ENCODE measurements at regions not wholly inside any gene's neighbourhood (a gene's known extent, or its start where the extent isn't known, plus 50 kb on each side); places are given as distances from the start of the nearest gene placed in this dataset.

GRCh38 chr2:8046849-8047248, 635.0 kb upstream of the ID2 start:
- no peak overlapping the region for H3K18ac ChIP-seq (ENCODE audit: low read depth in 1 of 2, low read length in 2 of 2)
- no peak overlapping the region for H2BK120ac ChIP-seq (ENCODE audit: low read depth, low read length)
- H4K91ac ChIP-seq (ENCODE audit: low read length): no peak overlapping the region
- no peak overlapping the region for H3K4me2 ChIP-seq (ENCODE audit: low read length, poor library complexity, severe bottlenecking)
- H3K9ac ChIP-seq (ENCODE audit: low read length): no peak overlapping the region
- no peak overlapping the region for H3K27ac ChIP-seq (ENCODE audit: low read length, poor library complexity, severe bottlenecking)
- H3K79me1 ChIP-seq (replicated peaks; ENCODE audit: low read length, poor library complexity, severe bottlenecking): no peaks in the 10 kb centered on the region
- H2BK12ac ChIP-seq (ENCODE audit: low read length in 2 of 2): no peak overlapping the region
- no peak overlapping the region for H3K14ac ChIP-seq (ENCODE audit: low read length in 2 of 2)
- H3K4ac ChIP-seq (ENCODE audit: low read depth in 1 of 2, low read length in 2 of 2): no peak overlapping the region
- H3K36me3 ChIP-seq (ENCODE audit: control insufficient read depth in 1 of 2, insufficient read depth in 2 of 2, low read depth in 1 of 2, low read length in 2 of 2): no peaks in the 10 kb centered on the region
- H2AK5ac ChIP-seq (ENCODE audit: low read length, severe bottlenecking): no peak overlapping the region
- H3K4me3 ChIP-seq (ENCODE audit: insufficient read depth in 1 of 2, low read depth in 1 of 2, low read length in 2 of 2): no peak overlapping the region
- 89% methylated on average over 1 of the region's 5 CpGs for WGBS
- no peaks in the 10 kb centered on the region for H3K27me3 ChIP-seq (ENCODE audit: control insufficient read depth in 1 of 2, insufficient read depth in 1 of 2, low read length in 2 of 2)
- H4K8ac ChIP-seq (ENCODE audit: low read length): no peak overlapping the region
- DNase-seq: no peak
- H3K4me1 ChIP-seq (ENCODE audit: control insufficient read depth, insufficient read depth, low read depth, low read length): no peaks in the 10 kb centered on the region
- peaks cover 6% of the 10 kb centered on the region for H3K9me3 ChIP-seq (ENCODE audit: control insufficient read depth, low read length)
- H2BK15ac ChIP-seq (ENCODE audit: low read depth, poor library complexity, severe bottlenecking): no peak overlapping the region
- H2AFZ ChIP-seq (ENCODE audit: low read depth, low read length): no peak overlapping the region
- H3K23ac ChIP-seq (ENCODE audit: low read length in 2 of 2): no peak overlapping the region
- no peak overlapping the region for H2BK5ac ChIP-seq (ENCODE audit: low read depth, low read length, poor library complexity, severe bottlenecking)

DNA sequence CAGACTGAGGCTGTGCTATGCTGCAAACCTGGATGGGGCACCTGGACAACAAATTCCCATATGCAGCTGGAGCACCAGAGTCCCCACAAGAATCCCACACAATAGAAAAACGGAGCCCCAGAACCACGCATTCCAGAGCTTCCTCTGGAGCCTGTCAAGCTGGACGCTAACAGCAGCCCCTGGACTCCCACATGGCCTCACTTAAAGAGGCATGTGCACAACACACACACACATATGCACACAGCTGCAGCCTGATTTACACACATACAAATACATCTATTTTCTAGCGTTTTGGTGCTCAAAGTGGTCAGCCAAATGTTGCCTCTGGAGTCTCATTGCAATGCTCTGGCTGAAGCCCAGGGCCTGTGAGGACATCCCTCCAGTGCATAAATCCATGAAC, 632.7 kb upstream of the ID2 start:
- Histone ChIP-seq H2BK15ac (ENCODE audit: low read depth, poor library complexity, severe bottlenecking) (no peak overlapping the region), H3K4me2 (ENCODE audit: low read length, poor library complexity, severe bottlenecking) (no peak overlapping the region), H3K14ac (ENCODE audit: low read length in 2 of 2) (no peak overlapping the region), H2BK5ac (ENCODE audit: low read depth, low read length, poor library complexity, severe bottlenecking) (no peak overlapping the region), H3K4ac (ENCODE audit: low read depth in 1 of 2, low read length in 2 of 2) (no peak overlapping the region), H3K4me1 (ENCODE audit: control insufficient read depth, insufficient read depth, low read depth, low read length) (no peaks in the 10 kb centered on the region), H3K9ac (ENCODE audit: low read length) (no peak overlapping the region), H3K9me3 (ENCODE audit: control insufficient read depth, low read length) (no peaks in the 10 kb centered on the region), H2BK12ac (ENCODE audit: low read length in 2 of 2) (no peak overlapping the region), H3K23ac (ENCODE audit: low read length in 2 of 2) (no peak overlapping the region), H2BK120ac (ENCODE audit: low read depth, low read length) (no peak overlapping the region), H3K79me1 (replicated peaks; ENCODE audit: low read length, poor library complexity, severe bottlenecking) (no peaks in the 10 kb centered on the region), H3K27me3 (ENCODE audit: control insufficient read depth in 1 of 2, insufficient read depth in 1 of 2, low read length in 2 of 2) (no peaks in the 10 kb centered on the region), H3K18ac (ENCODE audit: low read depth in 1 of 2, low read length in 2 of 2) (no peak overlapping the region), H4K91ac (ENCODE audit: low read length) (no peak overlapping the region), H3K4me3 (ENCODE audit: insufficient read depth in 1 of 2, low read depth in 1 of 2, low read length in 2 of 2) (no peak overlapping the region), H4K8ac (ENCODE audit: low read length) (no peak overlapping the region), H2AFZ (ENCODE audit: low read depth, low read length) (no peak overlapping the region), H3K27ac (ENCODE audit: low read length, poor library complexity, severe bottlenecking) (no peak overlapping the region), H2AK5ac (ENCODE audit: low read length, severe bottlenecking) (no peak overlapping the region), H3K36me3 (ENCODE audit: control insufficient read depth in 1 of 2, insufficient read depth in 2 of 2, low read depth in 1 of 2, low read length in 2 of 2) (no peaks in the 10 kb centered on the region)
- DNase-seq: peak; percentile 12
- 46% methylated on average over 4 of the region's 4 CpGs for WGBS

DNA sequence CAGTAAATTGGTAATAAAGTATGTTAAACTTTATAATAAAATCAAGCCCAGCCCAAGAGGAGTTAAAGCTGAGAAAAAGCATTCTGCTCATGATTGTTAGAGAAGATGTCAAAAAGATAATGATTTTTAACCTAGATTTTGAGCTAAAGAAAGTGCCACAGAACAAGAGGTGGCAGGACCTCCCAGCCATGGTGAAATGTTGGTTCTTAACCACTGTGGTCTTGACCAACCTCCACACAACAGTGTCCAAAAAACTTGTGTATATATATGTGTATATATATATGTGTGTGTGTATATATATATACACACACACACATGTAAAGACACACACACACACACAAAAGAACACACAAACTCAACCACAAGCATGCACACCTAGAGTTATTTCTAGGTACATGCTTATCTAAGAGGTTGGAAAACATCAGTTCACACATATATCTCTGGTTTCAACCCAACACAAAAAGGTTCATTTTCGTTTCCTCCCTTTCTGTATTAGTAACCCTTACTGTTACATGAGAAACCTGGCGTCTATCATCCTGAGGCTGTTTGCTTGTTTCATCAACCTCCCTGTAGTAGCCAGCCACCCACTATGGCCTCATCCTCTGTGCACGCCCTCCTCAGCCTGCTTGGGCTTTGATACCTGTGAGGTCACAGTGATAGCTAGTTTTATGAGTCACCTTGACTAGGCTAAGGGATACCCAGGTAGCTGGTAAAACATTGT, 631.8 kb upstream of the ID2 start:
- no peak overlapping the region for H2BK12ac ChIP-seq (ENCODE audit: low read length in 2 of 2)
- DNase-seq: no peak
- H3K79me1 ChIP-seq (replicated peaks; ENCODE audit: low read length, poor library complexity, severe bottlenecking): no peaks in the 10 kb centered on the region
- H3K4ac ChIP-seq (ENCODE audit: low read depth in 1 of 2, low read length in 2 of 2): no peak overlapping the region
- H3K36me3 ChIP-seq (ENCODE audit: control insufficient read depth in 1 of 2, insufficient read depth in 2 of 2, low read depth in 1 of 2, low read length in 2 of 2): no peaks in the 10 kb centered on the region
- no peak overlapping the region for H2BK15ac ChIP-seq (ENCODE audit: low read depth, poor library complexity, severe bottlenecking)
- no peak overlapping the region for H2BK120ac ChIP-seq (ENCODE audit: low read depth, low read length)
- H3K23ac ChIP-seq (ENCODE audit: low read length in 2 of 2): no peak overlapping the region
- no peak overlapping the region for H3K18ac ChIP-seq (ENCODE audit: low read depth in 1 of 2, low read length in 2 of 2)
- H2BK5ac ChIP-seq (ENCODE audit: low read depth, low read length, poor library complexity, severe bottlenecking): no peak overlapping the region
- no peak overlapping the region for H2AFZ ChIP-seq (ENCODE audit: low read depth, low read length)
- 90% methylated on average over 3 of the region's 3 CpGs for WGBS
- H3K4me3 ChIP-seq (ENCODE audit: insufficient read depth in 1 of 2, low read depth in 1 of 2, low read length in 2 of 2): no peak overlapping the region
- no peak overlapping the region for H3K27ac ChIP-seq (ENCODE audit: low read length, poor library complexity, severe bottlenecking)
- H3K9ac ChIP-seq (ENCODE audit: low read length): no peak overlapping the region
- H3K14ac ChIP-seq (ENCODE audit: low read length in 2 of 2): no peak overlapping the region
- no peaks in the 10 kb centered on the region for H3K9me3 ChIP-seq (ENCODE audit: control insufficient read depth, low read length)
- no peak overlapping the region for H4K91ac ChIP-seq (ENCODE audit: low read length)
- H2AK5ac ChIP-seq (ENCODE audit: low read length, severe bottlenecking): no peak overlapping the region
- no peak overlapping the region for H4K8ac ChIP-seq (ENCODE audit: low read length)
- no peaks in the 10 kb centered on the region for H3K27me3 ChIP-seq (ENCODE audit: control insufficient read depth in 1 of 2, insufficient read depth in 1 of 2, low read length in 2 of 2)
- no peak overlapping the region for H3K4me2 ChIP-seq (ENCODE audit: low read length, poor library complexity, severe bottlenecking)
- no peaks in the 10 kb centered on the region for H3K4me1 ChIP-seq (ENCODE audit: control insufficient read depth, insufficient read depth, low read depth, low read length)

DNA sequence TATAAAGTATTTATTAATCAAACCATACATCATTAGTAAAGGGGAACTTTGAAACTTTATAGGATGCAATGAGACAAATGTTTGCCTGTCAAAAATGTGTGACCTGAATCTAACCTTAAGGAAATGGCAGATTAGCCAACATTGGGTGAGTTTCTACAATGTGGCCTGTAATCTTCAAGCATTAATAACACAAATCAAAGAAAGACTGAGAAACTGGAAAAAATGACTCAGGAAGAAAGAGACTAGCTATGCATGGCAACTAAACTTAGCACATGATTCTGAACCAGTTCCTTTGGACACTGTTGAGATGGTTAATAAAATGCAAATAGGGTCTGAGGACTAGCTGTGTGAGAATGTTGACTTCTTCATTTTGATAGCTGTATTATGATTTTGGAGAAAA, 628.6 kb upstream of the ID2 start:
- H3K27ac ChIP-seq (ENCODE audit: low read length, poor library complexity, severe bottlenecking): no peak overlapping the region
- H3K79me1 ChIP-seq (replicated peaks; ENCODE audit: low read length, poor library complexity, severe bottlenecking): no peaks in the 10 kb centered on the region
- no peaks in the 10 kb centered on the region for H3K36me3 ChIP-seq (ENCODE audit: control insufficient read depth in 1 of 2, insufficient read depth in 2 of 2, low read depth in 1 of 2, low read length in 2 of 2)
- H4K91ac ChIP-seq (ENCODE audit: low read length): no peak overlapping the region
- H2AK5ac ChIP-seq (ENCODE audit: low read length, severe bottlenecking): no peak overlapping the region
- no peak overlapping the region for H3K14ac ChIP-seq (ENCODE audit: low read length in 2 of 2)
- H3K4ac ChIP-seq (ENCODE audit: low read depth in 1 of 2, low read length in 2 of 2): no peak overlapping the region
- H3K4me2 ChIP-seq (ENCODE audit: low read length, poor library complexity, severe bottlenecking): no peak overlapping the region
- H2AFZ ChIP-seq (ENCODE audit: low read depth, low read length): no peak overlapping the region
- no peak for DNase-seq
- H2BK12ac ChIP-seq (ENCODE audit: low read length in 2 of 2): no peak overlapping the region
- H3K4me1 ChIP-seq (ENCODE audit: control insufficient read depth, insufficient read depth, low read depth, low read length): no peaks in the 10 kb centered on the region
- no peak overlapping the region for H4K8ac ChIP-seq (ENCODE audit: low read length)
- H3K4me3 ChIP-seq (ENCODE audit: insufficient read depth in 1 of 2, low read depth in 1 of 2, low read length in 2 of 2): no peak overlapping the region
- no peaks in the 10 kb centered on the region for H3K27me3 ChIP-seq (ENCODE audit: control insufficient read depth in 1 of 2, insufficient read depth in 1 of 2, low read length in 2 of 2)
- no peak overlapping the region for H3K23ac ChIP-seq (ENCODE audit: low read length in 2 of 2)
- peaks cover 10% of the 10 kb centered on the region for H3K9me3 ChIP-seq (ENCODE audit: control insufficient read depth, low read length)
- no peak overlapping the region for H2BK5ac ChIP-seq (ENCODE audit: low read depth, low read length, poor library complexity, severe bottlenecking)
- H3K9ac ChIP-seq (ENCODE audit: low read length): peak overlapping the region; percentile 49
- no peak overlapping the region for H2BK120ac ChIP-seq (ENCODE audit: low read depth, low read length)
- H2BK15ac ChIP-seq (ENCODE audit: low read depth, poor library complexity, severe bottlenecking): no peak overlapping the region
- H3K18ac ChIP-seq (ENCODE audit: low read depth in 1 of 2, low read length in 2 of 2): no peak overlapping the region

Data from mesenchymal stem cell (in vitro differentiated cells and primary cell).